NCI-H446 treated with DMSO at 0.1 percent for 48 hours (cell line): ENCODE measurements at regions not wholly inside any gene's neighbourhood (a gene's known extent, or its start where the extent isn't known, plus 50 kb on each side); places are given as distances from the start of the nearest gene placed in this dataset.

Experiments
- DNase-seq: peaks from one replicate; lab custom pipeline; 2025; lab: John Stamatoyannopoulos, UW

DNA sequence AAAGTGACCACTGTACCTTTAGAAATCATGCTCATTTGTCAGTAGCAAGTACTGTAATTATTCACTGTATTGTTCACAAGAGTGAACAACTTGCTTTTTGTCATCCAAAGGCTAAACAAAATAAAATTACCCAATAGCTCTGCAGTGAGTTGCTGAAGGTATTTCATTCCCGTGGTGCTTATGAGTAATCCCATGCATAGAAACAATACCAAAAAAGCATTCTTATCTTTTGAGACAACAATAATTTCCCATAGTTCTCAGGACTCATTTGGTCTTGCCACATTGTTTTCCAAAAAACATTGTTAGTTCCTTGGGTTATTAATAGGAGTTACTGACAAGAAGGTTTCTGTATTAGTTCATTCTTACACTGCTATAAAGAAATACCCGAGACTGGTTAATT, 503.2 kb upstream of the FAM98A start:
- DNase-seq, result no peak

GRCh38 chr2:34099377-34099776, 500.3 kb upstream of the FAM98A start:
- no peak for DNase-seq

DNA sequence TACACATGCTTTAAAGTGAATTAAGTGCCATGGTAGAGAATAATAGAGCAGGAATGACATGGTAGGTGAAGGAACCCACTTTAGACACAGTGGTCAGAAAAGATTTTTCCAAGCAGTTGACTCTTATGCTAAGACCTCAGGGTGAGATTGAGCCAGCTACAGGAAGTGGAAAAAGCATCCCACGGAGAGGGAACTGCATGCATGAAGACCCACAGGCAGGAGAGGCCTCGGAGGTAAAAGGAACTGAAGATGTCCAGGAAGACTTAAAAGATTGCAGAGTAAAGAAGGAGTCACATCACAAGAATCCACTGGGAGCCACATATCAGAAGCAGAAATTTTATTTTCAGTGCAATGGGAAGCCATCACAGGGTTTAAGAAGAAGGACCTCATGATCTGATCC, 499.2 kb upstream of the FAM98A start:
- DNase-seq, result no peak

DNA sequence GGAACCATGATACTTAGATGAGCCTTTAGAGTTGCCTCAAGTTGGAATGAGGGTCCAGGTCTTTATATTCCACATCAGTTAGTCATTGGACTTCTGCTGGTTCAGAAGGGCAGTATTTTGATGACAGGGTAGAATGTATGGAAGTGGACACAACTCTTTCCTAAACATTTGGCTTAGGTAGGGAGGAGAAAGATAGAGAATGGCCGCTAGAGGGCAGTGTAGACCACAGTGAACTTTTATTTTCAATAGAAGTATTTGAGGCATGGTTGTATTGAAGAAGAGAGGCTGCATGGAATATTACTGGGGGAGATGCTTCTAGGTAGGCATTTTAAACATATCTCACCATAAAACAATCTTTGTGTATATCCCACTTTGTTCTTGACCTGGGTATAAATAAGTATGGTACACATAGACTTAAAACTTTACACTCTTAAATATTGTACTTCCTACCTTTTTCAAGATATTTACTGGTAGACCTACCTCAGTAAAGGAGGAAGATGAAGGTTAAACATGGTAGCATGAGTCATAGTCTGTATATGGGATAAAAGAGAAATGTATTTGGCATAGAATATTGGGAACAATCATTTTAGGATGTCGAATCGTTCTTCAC, 497.6 kb upstream of the FAM98A start:
- no peak for DNase-seq

GRCh38 chr2:34093790-34094189, 494.7 kb upstream of the FAM98A start:
- no peak for DNase-seq

DNA sequence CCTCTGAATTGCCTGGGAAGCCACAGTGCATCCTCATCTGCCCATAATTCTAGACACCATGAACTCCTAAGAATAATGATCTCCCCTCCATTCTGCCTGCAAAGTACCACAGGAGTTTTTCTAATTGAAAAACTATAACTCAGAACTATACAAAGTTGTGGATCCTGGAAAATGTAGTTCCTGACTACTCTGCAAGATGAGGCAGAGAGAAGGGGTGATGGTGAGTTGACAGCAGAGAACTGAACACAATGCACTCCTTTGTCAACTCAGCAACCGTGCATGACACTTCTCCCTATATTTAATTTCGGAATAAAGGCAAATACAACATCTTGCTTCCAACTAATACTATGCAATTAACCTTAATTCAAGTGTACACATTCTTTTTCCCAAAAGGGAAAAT, 471.1 kb upstream of the FAM98A start:
- no peak for DNase-seq

- no peak for DNase-seq
Measured at GRCh38 chr2:34069604-34070003, 470.5 kb upstream of the FAM98A start.

GRCh38 chr2:34050413-34050812, 451.3 kb upstream of the FAM98A start:
- no peak for DNase-seq

GRCh38 chr2:34045101-34045655, 446.1 kb upstream of the FAM98A start:
- DNase-seq, result no peak

- no peak for DNase-seq
Measured at GRCh38 chr2:34037886-34038285, 438.8 kb upstream of the FAM98A start.

GRCh38 chr2:34037157-34037556, 438.1 kb upstream of the FAM98A start:
- DNase-seq, result no peak

GRCh38 chr2:34031097-34031496, 432.0 kb upstream of the FAM98A start:
- no peak for DNase-seq

DNA sequence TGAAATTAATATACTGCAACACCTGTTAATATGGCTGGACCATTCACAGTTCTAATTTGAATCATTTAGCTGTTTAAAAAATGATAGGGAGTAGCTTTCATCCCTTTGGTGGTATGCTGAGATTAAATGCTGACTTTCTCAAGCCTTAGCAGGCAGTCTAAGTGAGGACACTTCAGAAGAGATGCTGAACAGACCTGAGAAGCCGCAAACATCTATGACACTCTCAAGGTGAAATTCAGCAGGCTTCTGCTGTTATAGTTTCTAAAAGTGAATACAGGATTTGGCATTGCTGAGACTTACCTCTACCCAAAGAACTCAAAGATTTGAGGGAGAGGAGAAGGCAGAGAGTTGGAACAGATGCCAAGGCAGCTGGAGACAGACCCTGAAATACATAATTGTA, 431.2 kb upstream of the FAM98A start:
- no peak for DNase-seq

DNA sequence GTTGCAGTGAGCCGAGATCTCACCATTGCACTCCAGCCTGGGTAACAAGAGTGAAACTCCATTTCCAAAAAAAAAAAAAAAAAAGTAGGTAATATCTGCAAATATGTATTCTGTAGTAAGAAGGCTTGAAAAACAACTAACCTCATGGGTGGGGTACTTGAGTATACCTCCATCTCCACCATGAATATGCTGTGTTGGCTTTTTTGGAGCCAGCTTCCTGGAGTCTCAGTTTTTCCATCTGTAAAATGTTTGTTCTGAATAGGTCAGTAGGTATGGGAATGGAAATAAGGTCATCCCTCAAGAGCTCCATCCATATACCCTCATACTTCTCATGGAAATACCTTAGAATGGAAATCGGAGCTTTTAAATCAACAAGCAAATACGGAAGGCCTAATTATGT, 430.0 kb upstream of the FAM98A start:
- no peak for DNase-seq

- no peak for DNase-seq
Measured at GRCh38 chr2:34025196-34025595, 426.1 kb upstream of the FAM98A start.

DNA sequence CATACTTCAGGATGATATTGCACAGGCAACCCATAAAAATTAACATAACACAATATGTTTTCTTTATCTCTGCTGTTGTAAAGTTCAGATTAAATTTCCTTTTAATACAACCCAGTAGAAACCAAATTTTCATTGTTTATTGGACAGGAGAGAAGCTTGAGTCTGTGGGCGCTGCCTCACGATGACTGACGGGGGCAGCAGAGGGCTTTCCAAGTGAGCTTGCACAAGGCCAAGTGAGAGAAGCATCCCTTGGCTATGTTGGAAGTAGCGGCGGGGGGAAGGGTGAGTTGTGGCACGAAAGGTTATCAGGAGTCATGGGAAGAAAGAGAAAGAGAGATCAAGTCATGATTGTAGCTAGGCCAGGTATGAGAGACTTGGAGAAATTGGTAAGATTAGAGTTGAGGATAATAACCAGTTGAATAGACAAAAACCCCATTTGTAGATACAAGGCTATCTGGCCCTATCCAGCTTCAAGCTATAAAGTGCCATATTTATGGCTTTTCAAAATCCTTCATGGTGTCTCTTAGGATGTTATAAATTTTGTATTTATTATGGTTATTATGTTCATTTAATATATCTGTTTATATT, 413.7 kb upstream of the FAM98A start:
- DNase-seq, result no peak

GRCh38 chr2:34011684-34012083, 412.6 kb upstream of the FAM98A start:
- no peak for DNase-seq

GRCh38 chr2:34005901-34006300, 406.8 kb upstream of the FAM98A start:
- DNase-seq, result no peak

GRCh38 chr2:34004936-34005335, 405.8 kb upstream of the FAM98A start:
- DNase-seq, result no peak

GRCh38 chr2:34003795-34004194, 404.7 kb upstream of the FAM98A start:
- DNase-seq, result no peak

GRCh38 chr2:34001557-34001956, 402.5 kb upstream of the FAM98A start:
- no peak for DNase-seq

DNA sequence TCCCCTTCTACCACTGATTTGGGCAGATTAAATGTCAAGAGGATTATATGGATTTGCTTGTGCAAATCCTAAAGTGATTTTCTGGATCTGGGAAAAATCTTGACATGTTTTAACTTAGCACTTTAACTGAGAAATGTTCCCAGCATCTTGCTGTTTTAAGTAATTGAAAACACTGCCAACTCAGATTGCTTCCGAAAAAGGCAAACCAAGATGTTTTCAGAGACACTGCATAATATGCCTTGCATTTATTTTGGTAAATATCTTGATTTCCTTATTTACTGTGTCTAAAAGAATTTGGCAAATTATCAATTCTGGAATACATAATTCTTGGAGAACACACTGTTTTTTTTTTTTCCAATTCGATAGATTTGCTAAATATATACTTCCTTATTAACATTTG, 385.0 kb upstream of the FAM98A start:
- DNase-seq, result no peak

DNA sequence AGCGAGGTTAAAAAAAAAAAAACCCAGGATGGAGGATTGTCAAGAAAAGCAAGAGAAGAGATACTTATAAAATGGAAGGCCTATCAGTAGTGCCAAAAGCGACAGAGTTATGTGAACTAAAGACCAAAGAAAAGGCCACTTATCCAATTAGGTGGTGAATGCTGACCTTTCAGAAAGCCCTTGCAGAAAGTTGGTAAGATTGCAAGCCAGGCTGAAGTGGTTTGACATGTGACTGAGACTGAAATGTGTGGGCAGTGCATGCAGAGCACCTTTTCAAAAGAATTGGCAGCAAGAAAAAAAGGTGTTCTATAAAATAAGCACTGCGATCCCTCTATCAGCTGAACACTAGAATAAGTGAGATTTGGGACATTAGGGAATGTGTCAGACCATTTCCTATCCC, 379.4 kb upstream of the FAM98A start:
- no peak for DNase-seq

DNA sequence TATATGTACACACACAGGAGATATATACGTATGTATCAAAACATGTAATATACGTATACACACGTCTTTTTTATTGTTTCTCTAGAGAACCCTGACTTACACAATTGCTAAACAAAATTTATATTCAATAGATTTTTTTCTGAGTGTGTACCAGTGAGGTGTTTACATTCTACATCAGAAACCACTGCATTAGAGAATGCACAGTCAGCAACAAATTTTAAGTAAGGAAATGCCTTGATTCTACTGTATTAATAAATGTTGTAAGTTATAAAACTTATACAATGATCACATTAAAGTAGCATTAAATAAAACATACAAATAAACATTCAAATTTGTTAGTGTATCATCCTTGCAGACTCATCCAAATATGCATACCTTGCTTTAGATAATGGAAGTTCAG, 376.4 kb upstream of the FAM98A start:
- DNase-seq, result no peak
